Spleen (tissue), 11 donors: ENCODE measurements at regions not wholly inside any gene's neighbourhood (a gene's known extent, or its start where the extent isn't known, plus 50 kb on each side); places are given as distances from the start of the nearest gene placed in this dataset.
A peak's percentile ranks its signal among the peaks of the same experiment; 100 is the strongest.

Experiments
- DNase-seq: peaks from one replicate; pipeline ENCODE4 v3.0.0-alpha.2; 2020
- H3K27ac ChIP-seq, 8 donors: fragments of 200-600 bp; sonication (generic) in 7 of 8; 1 replicate in 4 of 8; 2 replicates in 4 of 8; pipeline versions ENCODE4 v1.5.0 to v1.8.0; 2016 to 2021; ENCODE audit warnings: inconsistent platforms in 4 of 8, mild to moderate bottlenecking in 4 of 8, moderate library complexity in 1 of 8
- H3K27me3 ChIP-seq, 7 donors: fragments of 200-600 bp; sonication (generic) in 6 of 7; replicated peaks in 1 of 7; 1 replicate in 4 of 7; 2 replicates in 3 of 7; pipeline versions ENCODE4 v1.5.0 to v1.8.0; 2016 to 2021; ENCODE audit warnings: inconsistent platforms in 3 of 7, mild to moderate bottlenecking in 1 of 7
- H3K36me3 ChIP-seq, 6 donors: fragments of 200-600 bp; sonication (generic) in 5 of 6; 1 replicate in 4 of 6; 2 replicates in 2 of 6; pipeline versions ENCODE4 v1.5.0 to v1.8.0; 2016 to 2021; ENCODE audit warnings: inconsistent platforms in 2 of 6
- H3K4me1 ChIP-seq, 6 donors: fragments of 200-600 bp; sonication (generic) in 5 of 6; 1 replicate in 3 of 6; 2 replicates in 3 of 6; pipeline versions ENCODE4 v1.5.0 to v1.8.0; 2016 to 2021; ENCODE audit warnings: inconsistent platforms in 3 of 6
- H3K4me3 ChIP-seq, 8 donors: fragments of 200-600 bp; sonication (generic) in 7 of 8; 1 replicate in 4 of 8; 2 replicates in 4 of 8; pipeline versions ENCODE4 v1.5.0 to v1.8.0; 2016 to 2021; ENCODE audit warnings: inconsistent platforms in 4 of 8, mild to moderate bottlenecking in 4 of 8, moderate library complexity in 2 of 8
- H3K9me3 ChIP-seq, 8 donors: fragments of 200-600 bp; sonication (generic) in 7 of 8; 1 replicate in 4 of 8; 2 replicates in 4 of 8; pipeline versions ENCODE4 v1.5.0 to v1.8.0; 2016 to 2021; ENCODE audit warnings: inconsistent platforms in 4 of 8
- CTCF ChIP-seq, 11 experiments: fragments of 200-600 bp in 7 of 11; fragments of 450-650 bp in 4 of 11; sonication (generic) in 4 of 11; IDR thresholded peaks in 8 of 11; conservative IDR thresholded peaks in 3 of 11; 1 replicate in 7 of 11; 2 replicates in 4 of 11; pipeline versions ENCODE4 v1.4.0 to v1.8.0; 2016 to 2021; ENCODE audit warnings: antibody characterized with exemption in 11 of 11, inconsistent platforms in 4 of 11, mild to moderate bottlenecking in 1 of 11
- POLR2A ChIP-seq, 3 donors: fragments of 450-650 bp; IDR thresholded peaks; one replicate each; pipeline ENCODE4 v1.5.1; 2017; ENCODE audit warnings: antibody characterized with exemption in 3 of 3, mild to moderate bottlenecking in 1 of 3
- POLR2AphosphoS5 ChIP-seq, 3 donors: sonication (generic); formaldehyde crosslinking; IDR thresholded peaks; one replicate each; pipeline ENCODE4 v1.5.1; 2017; ENCODE audit warnings: antibody characterized with exemption in 3 of 3
- WGBS, 5 donors: extraction: QIAGEN DNeasy Blood & Tissue Kit in 3 of 5; methylation state at CpG; one replicate each; pipeline versions ENCODE4 v1.1.5 to v1.1.7; 2013 to 2018; 5-methylcytosine and 5-hydroxymethylcytosine counted together
- intact Hi-C: fragments of 100-400 bp; cut with DNase I; formaldehyde crosslinking; loops from one replicate; pipeline ENCODE4 v1.15.0; 2023; ENCODE audit warnings: low total_unique reads
- donor health status: healthy with polysubstance abuse.
- donor health status: DM: no; HTN: no; CAD: no; lungs with moderate emphysema.
- donor health status: DM: no; HTN: no; CAD: no.
- donor health status: Bipolar disorder and iron deficiency.
- donor health status: healthy.
- donor health status: DM: no; HTN: no; CAD: no.
- donor health status: DM: yes; HTN: yes; CAD: no.

- H3K4me3 ChIP-seq: no peak overlapping the region
- TF ChIP-seq POLR2AphosphoS5 (IDR thresholded peaks at IDR 0.05) (no peak), CTCF (IDR thresholded peaks at IDR 0.05 in 8 of 11, conservative IDR thresholded peaks at IDR 0.05 in 3 of 11) (peak in 5 of 11 experiments; percentile 10 to 44 (median 20)), POLR2A (IDR thresholded peaks at IDR 0.05) (no peak)
- peaks cover 0 to 23% (median 0%) of the 10 kb centered on the region in 7 donors for H3K27me3 ChIP-seq
- H3K27ac ChIP-seq: no peak overlapping the region
- 40 to 66% (median 45%) methylated on average over 5 of the region's 5 CpGs for WGBS, 5 donors
- DNase-seq: no peak
- no peaks in the 10 kb centered on the region for H3K4me1 ChIP-seq
- H3K9me3 ChIP-seq: no peaks in the 10 kb centered on the region
- H3K36me3 ChIP-seq: no peaks in the 10 kb centered on the region
- intact Hi-C loops: no loop called here
Measured at GRCh38 chr12:100733817-100734593, 60.6 kb upstream of the ANO4 start.

GRCh38 chr12:100737168-100737567, 57.4 kb upstream of the ANO4 start:
- Histone ChIP-seq H3K9me3 (no peaks in the 10 kb centered on the region), H3K27ac (no peak overlapping the region), H3K4me3 (no peak overlapping the region), H3K4me1 (no peaks in the 10 kb centered on the region), H3K27me3 (peaks cover 0 to 27% (median 0%) of the 10 kb centered on the region in 7 donors), H3K36me3 (no peaks in the 10 kb centered on the region)
- intact Hi-C loops: no loop called here
- no peak for TF ChIP-seq CTCF (IDR thresholded peaks at IDR 0.05 in 8 of 11, conservative IDR thresholded peaks at IDR 0.05 in 3 of 11)
- no peak for TF ChIP-seq POLR2A (IDR thresholded peaks at IDR 0.05)
- TF ChIP-seq POLR2AphosphoS5 (IDR thresholded peaks at IDR 0.05): no peak
- DNase-seq: no peak
- WGBS, 5 donors: 63 to 81% (median 71%) methylated on average over 2 of the region's 2 CpGs

GRCh38 chr12:100738086-100738485, 56.5 kb upstream of the ANO4 start:
- intact Hi-C loops: no loop called here
- Histone ChIP-seq H3K4me3 (no peak overlapping the region), H3K9me3 (no peaks in the 10 kb centered on the region), H3K27ac (no peak overlapping the region), H3K27me3 (peaks cover 0 to 24% (median 0%) of the 10 kb centered on the region in 7 donors), H3K4me1 (no peaks in the 10 kb centered on the region), H3K36me3 (no peaks in the 10 kb centered on the region)
- 48 to 75% (median 68%) methylated on average over 2 of the region's 2 CpGs for WGBS, 5 donors
- DNase-seq: no peak
- TF ChIP-seq POLR2A (IDR thresholded peaks at IDR 0.05) (no peak), POLR2AphosphoS5 (IDR thresholded peaks at IDR 0.05) (no peak), CTCF (IDR thresholded peaks at IDR 0.05 in 8 of 11, conservative IDR thresholded peaks at IDR 0.05 in 3 of 11) (no peak)

GRCh38 chr12:100741084-100741711, 53.4 kb upstream of the ANO4 start:
- WGBS, 5 donors: 50 to 61% (median 60%) methylated on average over 3 of the region's 3 CpGs
- Histone ChIP-seq H3K4me1 (no peaks in the 10 kb centered on the region), H3K36me3 (no peaks in the 10 kb centered on the region), H3K4me3 (no peak overlapping the region), H3K9me3 (peaks cover 0 to 14% (median 4%) of the 10 kb centered on the region in 8 donors), H3K27ac (no peak overlapping the region), H3K27me3 (peaks cover 0 to 10% (median 0%) of the 10 kb centered on the region in 7 donors)
- TF ChIP-seq CTCF (IDR thresholded peaks at IDR 0.05 in 8 of 11, conservative IDR thresholded peaks at IDR 0.05 in 3 of 11) (peak in 8 of 11 experiments; percentile 23 to 73 (median 40)), POLR2AphosphoS5 (IDR thresholded peaks at IDR 0.05) (no peak), POLR2A (IDR thresholded peaks at IDR 0.05) (no peak)
- DNase-seq: no peak
- intact Hi-C loops: no loop called here
